ENCODE measurements at regions not wholly inside any gene's neighbourhood (a gene's known extent, or its start where the extent isn't known, plus 50 kb on each side); places are given as distances from the start of the nearest gene placed in this dataset.

DNA sequence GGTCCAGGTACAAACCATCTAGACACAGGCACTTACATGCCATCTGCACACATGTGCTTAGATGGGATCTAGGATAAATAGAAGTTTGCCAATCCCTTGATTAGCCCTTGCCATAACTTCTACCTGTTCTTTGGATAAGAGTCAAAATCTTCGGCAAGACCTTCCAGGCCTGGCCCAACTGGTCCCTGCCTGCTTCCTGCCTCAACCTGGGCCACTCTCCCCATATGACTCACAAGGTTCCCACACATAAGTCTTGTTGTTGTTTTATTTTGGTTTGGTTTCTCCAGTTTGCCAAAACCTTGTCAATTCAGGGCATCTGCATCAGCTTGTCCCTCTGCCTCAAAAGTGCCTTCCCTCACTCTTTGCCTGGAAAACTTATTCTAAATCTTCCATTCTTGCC is 95.3 kb upstream of the XYLT1 start:
- TF ChIP-seq, protein P1, sequence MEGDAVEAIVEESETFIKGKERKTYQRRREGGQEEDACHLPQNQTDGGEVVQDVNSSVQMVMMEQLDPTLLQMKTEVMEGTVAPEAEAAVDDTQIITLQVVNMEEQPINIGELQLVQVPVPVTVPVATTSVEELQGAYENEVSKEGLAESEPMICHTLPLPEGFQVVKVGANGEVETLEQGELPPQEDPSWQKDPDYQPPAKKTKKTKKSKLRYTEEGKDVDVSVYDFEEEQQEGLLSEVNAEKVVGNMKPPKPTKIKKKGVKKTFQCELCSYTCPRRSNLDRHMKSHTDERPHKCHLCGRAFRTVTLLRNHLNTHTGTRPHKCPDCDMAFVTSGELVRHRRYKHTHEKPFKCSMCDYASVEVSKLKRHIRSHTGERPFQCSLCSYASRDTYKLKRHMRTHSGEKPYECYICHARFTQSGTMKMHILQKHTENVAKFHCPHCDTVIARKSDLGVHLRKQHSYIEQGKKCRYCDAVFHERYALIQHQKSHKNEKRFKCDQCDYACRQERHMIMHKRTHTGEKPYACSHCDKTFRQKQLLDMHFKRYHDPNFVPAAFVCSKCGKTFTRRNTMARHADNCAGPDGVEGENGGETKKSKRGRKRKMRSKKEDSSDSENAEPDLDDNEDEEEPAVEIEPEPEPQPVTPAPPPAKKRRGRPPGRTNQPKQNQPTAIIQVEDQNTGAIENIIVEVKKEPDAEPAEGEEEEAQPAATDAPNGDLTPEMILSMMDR (IDR thresholded peaks at IDR 0.05 in 8 of 11, conservative IDR thresholded peaks at IDR 0.05 in 3 of 11) = no peak
- no peak for TF ChIP-seq POLR2AphosphoS5 (IDR thresholded peaks at IDR 0.05)
- no peak for TF ChIP-seq POLR2A (IDR thresholded peaks at IDR 0.05)
- Histone ChIP-seq H3K36me3 (no peaks in the 10 kb centered on the region), H3K4me3 (no peak overlapping the region), H3K9me3 (peaks cover 0 to 5% (median 2%) of the 10 kb centered on the region in 8 donors), H3K27me3 (replicated peaks in 1 of 7) (no peaks in the 10 kb centered on the region), H3K4me1 (no peaks in the 10 kb centered on the region), H3K27ac (no peak overlapping the region)
- WGBS, 5 donors = 38 to 96% (median 39%) methylated on average over 1 of the region's 1 CpG
- no peak for DNase-seq
- intact Hi-C loops (cut with DNase I; ENCODE audit: low total_unique reads) = no loop called here

DNA sequence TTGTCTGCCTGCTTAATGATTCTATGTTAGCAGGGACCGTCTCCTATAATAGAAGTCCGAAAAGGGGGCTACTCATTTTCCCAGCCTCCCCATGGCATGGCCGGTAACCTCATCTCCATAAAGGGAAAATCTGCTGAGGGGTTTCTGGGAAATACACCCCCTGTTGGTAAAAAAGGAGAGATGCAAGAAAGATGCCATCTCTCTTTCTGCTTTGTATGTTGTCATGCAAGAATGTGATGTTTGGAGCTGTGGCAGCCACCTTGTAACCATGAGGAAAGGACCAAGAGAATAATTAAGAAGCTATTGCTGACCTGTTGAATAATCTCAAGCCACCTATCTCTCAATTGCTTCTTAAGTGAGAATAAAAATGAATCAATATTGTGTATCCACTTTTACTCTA is 94.8 kb upstream of the XYLT1 start:
- DNase-seq = no peak
- Histone ChIP-seq H3K9me3 (peaks cover 0 to 5% (median 2%) of the 10 kb centered on the region in 8 donors), H3K4me1 (no peaks in the 10 kb centered on the region), H3K27me3 (replicated peaks in 1 of 7) (no peaks in the 10 kb centered on the region), H3K27ac (no peak overlapping the region), H3K4me3 (no peak overlapping the region), H3K36me3 (no peaks in the 10 kb centered on the region)
- intact Hi-C loops (cut with DNase I; ENCODE audit: low total_unique reads) = no loop called here
- 88 to 98% (median 91%) methylated on average over 3 of the region's 3 CpGs for WGBS, 5 donors
- TF ChIP-seq POLR2A (IDR thresholded peaks at IDR 0.05) = no peak
- TF ChIP-seq POLR2AphosphoS5 (IDR thresholded peaks at IDR 0.05) = no peak
- TF ChIP-seq, protein P1 (IDR thresholded peaks at IDR 0.05 in 8 of 11, conservative IDR thresholded peaks at IDR 0.05 in 3 of 11) = no peak

DNA sequence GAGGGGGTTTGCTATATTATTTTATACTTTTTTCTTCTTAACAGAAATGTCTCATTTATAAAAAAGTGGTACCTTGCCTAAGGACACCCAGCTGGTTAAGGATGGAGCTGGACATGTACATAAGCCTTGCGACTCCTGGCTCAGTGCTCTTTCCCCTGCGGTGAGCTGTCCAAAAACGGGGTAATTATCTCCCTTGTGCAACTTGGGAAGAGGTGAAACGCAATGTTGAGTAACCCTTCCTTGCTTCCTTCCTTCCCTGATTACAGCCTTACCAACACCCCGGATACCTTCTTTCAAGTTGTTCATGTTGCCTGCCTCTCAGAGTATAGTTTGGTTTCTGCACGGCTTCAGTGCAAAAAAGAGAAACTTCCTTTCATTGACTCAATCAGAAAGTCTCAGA is 94.1 kb upstream of the XYLT1 start:
- TF ChIP-seq POLR2AphosphoS5 (IDR thresholded peaks at IDR 0.05) (no peak), POLR2A (IDR thresholded peaks at IDR 0.05) (no peak)
- TF ChIP-seq, protein P1 (IDR thresholded peaks at IDR 0.05 in 8 of 11, conservative IDR thresholded peaks at IDR 0.05 in 3 of 11) = no peak

DNA sequence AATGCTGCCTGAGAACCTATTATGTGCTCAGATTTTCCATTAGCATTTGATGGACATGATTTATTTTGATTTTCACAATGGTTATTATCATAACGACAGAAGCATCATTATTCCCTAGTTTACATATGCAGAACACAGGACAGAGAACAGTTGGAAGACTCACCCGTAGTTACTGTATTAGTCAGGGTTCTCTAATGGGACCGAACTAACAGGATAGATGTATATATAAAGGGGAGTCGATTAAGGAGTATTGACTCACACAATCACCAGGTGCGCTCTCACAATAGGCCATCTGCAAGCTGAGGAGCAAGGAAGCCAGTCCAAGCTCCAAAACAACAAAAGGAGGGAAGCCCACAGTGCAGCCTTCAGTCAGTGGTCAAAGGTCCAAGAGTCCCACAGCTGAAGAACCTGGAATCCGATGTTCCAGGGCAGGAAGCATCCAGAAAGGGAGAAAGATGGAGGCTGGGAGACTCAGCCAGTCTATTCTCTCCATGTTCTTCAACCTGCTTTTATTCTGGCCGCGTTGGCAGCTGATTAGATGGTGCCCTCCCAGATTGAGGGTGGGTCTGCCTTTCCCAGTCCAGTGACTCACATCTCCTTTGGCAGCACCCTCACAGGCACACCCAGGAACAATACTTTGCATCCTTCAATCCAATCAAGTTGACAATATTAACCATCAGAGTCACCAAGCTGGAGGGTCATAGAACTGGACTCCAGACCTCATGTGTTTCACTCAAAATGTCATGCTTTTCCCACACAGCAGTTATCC is 92.7 kb upstream of the XYLT1 start:
- Histone ChIP-seq H3K27ac (no peak overlapping the region), H3K4me3 (no peak overlapping the region), H3K9me3 (peaks cover 0 to 5% (median 2%) of the 10 kb centered on the region in 8 donors), H3K27me3 (replicated peaks in 1 of 7) (no peaks in the 10 kb centered on the region), H3K36me3 (no peaks in the 10 kb centered on the region), H3K4me1 (no peaks in the 10 kb centered on the region)
- intact Hi-C loops (cut with DNase I; ENCODE audit: low total_unique reads) = no loop called here
- WGBS, 5 donors = 79 to 89% (median 88%) methylated on average over 8 of the region's 8 CpGs
- TF ChIP-seq, protein P1 (IDR thresholded peaks at IDR 0.05 in 8 of 11, conservative IDR thresholded peaks at IDR 0.05 in 3 of 11) = no peak
- TF ChIP-seq POLR2AphosphoS5 (IDR thresholded peaks at IDR 0.05) = no peak
- TF ChIP-seq POLR2A (IDR thresholded peaks at IDR 0.05) = no peak
- no peak for DNase-seq

More for the DNA sequence above, 94.1 kb upstream of the XYLT1 start:
- no peaks in the 10 kb centered on the region for H3K36me3 ChIP-seq
- 40 to 70% (median 53%) methylated on average over 6 of the region's 6 CpGs for WGBS, 5 donors
- peaks cover 0 to 5% (median 2%) of the 10 kb centered on the region in 8 donors for H3K9me3 ChIP-seq
- H3K27me3 ChIP-seq (replicated peaks in 1 of 7) = no peaks in the 10 kb centered on the region
- no peak for DNase-seq
- no peak overlapping the region for H3K27ac ChIP-seq
- no peaks in the 10 kb centered on the region for H3K4me1 ChIP-seq
- H3K4me3 ChIP-seq = no peak overlapping the region
- intact Hi-C loops (cut with DNase I; ENCODE audit: low total_unique reads) = no loop called here
